HFFc6 (cell line): ENCODE measurements at regions not wholly inside any gene's neighbourhood (a gene's known extent, or its start where the extent isn't known, plus 50 kb on each side); places are given as distances from the start of the nearest gene placed in this dataset.

ENCODE experiments used
- DNase-seq: peaks from one replicate; pipeline ENCODE4 v3.0.0-alpha.2; 2018
- H3K27ac Mint-ChIP-seq: 2 replicates; pipeline ENCODE4 v1.8.0; 2020; ENCODE audit warnings: mild to moderate bottlenecking, mixed read lengths
- H3K27me3 Mint-ChIP-seq: 2 replicates; pipeline ENCODE4 v1.8.0; 2021; ENCODE audit warnings: mild to moderate bottlenecking, moderate library complexity, mixed read lengths; ENCODE audit not compliant: insufficient read depth
- H3K36me3 Mint-ChIP-seq: 2 replicates; pipeline ENCODE4 v1.8.0; 2021; ENCODE audit warnings: low read depth, mixed read lengths
- H3K4me1 Mint-ChIP-seq: 2 replicates; pipeline ENCODE4 v1.8.0; 2020; ENCODE audit warnings: low read depth, mixed read lengths
- H3K4me3 Mint-ChIP-seq: 2 replicates; pipeline ENCODE4 v1.8.0; 2020; ENCODE audit warnings: mild to moderate bottlenecking, moderate library complexity, mixed read lengths
- H3K9me3 Mint-ChIP-seq: 2 replicates; pipeline ENCODE4 v1.8.0; 2020; ENCODE audit warnings: mild to moderate bottlenecking, mixed read lengths
- CTCF ChIP-seq: fragments of 200-600 bp; sonication (generic); IDR thresholded peaks from 2 replicates; pipeline ENCODE4 v1.5.0; 2021; ENCODE audit warnings: antibody characterized with exemption, mild to moderate bottlenecking

- H3K36me3 Mint-ChIP-seq: no peaks in the 10 kb centered on the region
- no peak for DNase-seq
- no peaks in the 10 kb centered on the region for H3K9me3 Mint-ChIP-seq
- H3K4me3 Mint-ChIP-seq: no peak overlapping the region
- H3K27me3 Mint-ChIP-seq: no peaks in the 10 kb centered on the region
- TF ChIP-seq CTCF: no peak
- H3K4me1 Mint-ChIP-seq: peaks cover 11% of the 10 kb centered on the region
- H3K27ac Mint-ChIP-seq: no peak overlapping the region
Observed at GRCh38 chr6:56318851-56319250, 71.5 kb upstream of the COL21A1 start.

GRCh38 chr6:56314683-56315523 lies 67.5 kb upstream of the COL21A1 start:
- peak; percentile 98 for TF ChIP-seq CTCF
- H3K36me3 Mint-ChIP-seq: no peaks in the 10 kb centered on the region
- peaks cover 4% of the 10 kb centered on the region for H3K27me3 Mint-ChIP-seq
- H3K4me1 Mint-ChIP-seq: peaks cover 22% of the 10 kb centered on the region
- no peak overlapping the region for H3K27ac Mint-ChIP-seq
- peak overlapping the region; percentile 27; the same call in 1 of the 2 replicates for H3K4me3 Mint-ChIP-seq
- peak; percentile 19 for DNase-seq
- H3K9me3 Mint-ChIP-seq: no peaks in the 10 kb centered on the region

- Mint-ChIP-seq H3K4me3 (no peak overlapping the region), H3K27me3 (peaks cover 14% of the 10 kb centered on the region), H3K4me1 (peaks cover 22% of the 10 kb centered on the region), H3K27ac (no peak overlapping the region), H3K36me3 (no peaks in the 10 kb centered on the region), H3K9me3 (no peaks in the 10 kb centered on the region)
- no peak for DNase-seq
- no peak for TF ChIP-seq CTCF
Observed at GRCh38 chr6:56311533-56312448, 64.4 kb upstream of the COL21A1 start.

- Mint-ChIP-seq H3K36me3 (no peaks in the 10 kb centered on the region), H3K4me3 (no peak overlapping the region), H3K9me3 (peaks cover 4% of the 10 kb centered on the region; the same call in 1 of the 2 replicates), H3K27ac (no peak overlapping the region), H3K27me3 (peaks cover 14% of the 10 kb centered on the region), H3K4me1 (peaks cover 22% of the 10 kb centered on the region)
- TF ChIP-seq CTCF: no peak
- DNase-seq: no peak
Observed at GRCh38 chr6:56311061-56311460, 63.7 kb upstream of the COL21A1 start.

- peaks cover 16% of the 10 kb centered on the region for H3K4me1 Mint-ChIP-seq
- peaks cover 4% of the 10 kb centered on the region; the same call in 1 of the 2 replicates for H3K9me3 Mint-ChIP-seq
- TF ChIP-seq CTCF: peak; percentile 29; the same call in 1 of the 2 replicates
- no peak for DNase-seq
- no peak overlapping the region for H3K4me3 Mint-ChIP-seq
- no peak overlapping the region for H3K27ac Mint-ChIP-seq
- no peaks in the 10 kb centered on the region for H3K36me3 Mint-ChIP-seq
- peaks cover 14% of the 10 kb centered on the region for H3K27me3 Mint-ChIP-seq
Observed at GRCh38 chr6:56310241-56310640, 62.9 kb upstream of the COL21A1 start.
